ENCODE measurements at regions not wholly inside any gene's neighbourhood (a gene's known extent, or its start where the extent isn't known, plus 50 kb on each side); places are given as distances from the start of the nearest gene placed in this dataset.
"Not testable (repeated sequence)": the region's sequence is repeated elsewhere in the genome, so short reads cannot be mapped to it uniquely, and the experiment has no call there.

GRCh38 chr2:16357188-16357587, 308.4 kb downstream of the CYRIA start:
- DNase-seq = no peak

GRCh38 chr2:16351541-16351940, 314.1 kb downstream of the CYRIA start:
- no peak for DNase-seq

GRCh38 chr2:16351137-16351536, 314.5 kb downstream of the CYRIA start:
- DNase-seq = no peak

GRCh38 chr2:16350211-16350610, 315.4 kb downstream of the CYRIA start:
- no peak for DNase-seq

GRCh38 chr2:16349811-16350210, 315.8 kb downstream of the CYRIA start:
- no peak for DNase-seq

- DNase-seq = no peak
Observed at GRCh38 chr2:16348821-16349515, 316.7 kb downstream of the CYRIA start.

- DNase-seq = no peak
Observed at GRCh38 chr2:16346671-16347070, 319.0 kb downstream of the CYRIA start.

GRCh38 chr2:16345231-16345630, 320.4 kb downstream of the CYRIA start:
- not testable (repeated sequence) for DNase-seq

- no peak for DNase-seq
Observed at GRCh38 chr2:16339206-16339605, 326.4 kb downstream of the CYRIA start.

- DNase-seq = no peak
Observed at GRCh38 chr2:16338026-16338425, 327.6 kb downstream of the CYRIA start.

GRCh38 chr2:16336916-16337315, 328.7 kb downstream of the CYRIA start:
- DNase-seq = no peak

GRCh38 chr2:16336491-16336890, 329.1 kb downstream of the CYRIA start:
- no peak for DNase-seq

GRCh38 chr2:16335947-16336346, 329.7 kb downstream of the CYRIA start:
- no peak for DNase-seq

GRCh38 chr2:16335604-16335930, 330.1 kb downstream of the CYRIA start:
- DNase-seq = no peak

- DNase-seq = no peak
Observed at GRCh38 chr2:16334886-16335603, 330.6 kb downstream of the CYRIA start.

GRCh38 chr2:16334366-16334765, 331.3 kb downstream of the CYRIA start:
- no peak for DNase-seq

GRCh38 chr2:16333681-16334080, 332.0 kb downstream of the CYRIA start:
- no peak for DNase-seq

- DNase-seq = no peak
Observed at GRCh38 chr2:16332681-16333557, 332.7 kb downstream of the CYRIA start.

- no peak for DNase-seq
Observed at GRCh38 chr2:16331772-16332171, 333.9 kb downstream of the CYRIA start.

GRCh38 chr2:16330982-16331381, 334.7 kb downstream of the CYRIA start:
- no peak for DNase-seq

GRCh38 chr2:16330571-16330970, 335.1 kb downstream of the CYRIA start:
- no peak for DNase-seq

- DNase-seq = no peak
Observed at GRCh38 chr2:16330012-16330411, 335.6 kb downstream of the CYRIA start.

GRCh38 chr2:16329421-16329820, 336.2 kb downstream of the CYRIA start:
- DNase-seq = no peak
